Erythroblast (primary cell): ENCODE measurements at regions not wholly inside any gene's neighbourhood (a gene's known extent, or its start where the extent isn't known, plus 50 kb on each side); places are given as distances from the start of the nearest gene placed in this dataset.

ENCODE experiments used
- GATA1 ChIP-seq: IDR thresholded peaks from 2 replicates; pipeline ENCODE4 v1.6.1; 2011; ENCODE audit warnings: low read depth, mild to moderate bottlenecking, control low read depth, low read length, moderate library complexity
- POLR2A ChIP-seq: IDR thresholded peaks from 2 replicates; pipeline ENCODE4 v1.6.1; 2011; ENCODE audit warnings: mild to moderate bottlenecking, low read length

- no peak for TF ChIP-seq POLR2A
- TF ChIP-seq GATA1: no peak
These were observed 249.7 kb upstream of the BTG1 start for GRCh38 chr12:92395322-92395721.
